ENCODE measurements at regions not wholly inside any gene's neighbourhood (a gene's known extent, or its start where the extent isn't known, plus 50 kb on each side); places are given as distances from the start of the nearest gene placed in this dataset.
"Not testable (repeated sequence)": the region's sequence is repeated elsewhere in the genome, so short reads cannot be mapped to it uniquely, and the experiment has no call there.

- TF ChIP-seq CTCF (IDR thresholded peaks at IDR 0.05; ENCODE audit: low read depth, low read length), result no peak
- no peak overlapping the region for H3K4me3 ChIP-seq (ENCODE audit: low read depth, low read length)
These were observed 173.4 kb upstream of the FANCL start for GRCh38 chr2:58414506-58414905.

- no peak for TF ChIP-seq CTCF (IDR thresholded peaks at IDR 0.05; ENCODE audit: low read depth, low read length)
- no peak overlapping the region for H3K4me3 ChIP-seq (ENCODE audit: low read depth, low read length)
These were observed 169.4 kb upstream of the FANCL start for GRCh38 chr2:58410549-58410948.

- H3K4me3 ChIP-seq (ENCODE audit: low read depth, low read length), result no peak overlapping the region
- TF ChIP-seq CTCF (IDR thresholded peaks at IDR 0.05; ENCODE audit: low read depth, low read length), result no peak
These were observed 166.4 kb upstream of the FANCL start for GRCh38 chr2:58407487-58407886.

GRCh38 chr2:58405341-58405740 is 164.2 kb upstream of the FANCL start:
- TF ChIP-seq CTCF (IDR thresholded peaks at IDR 0.05; ENCODE audit: low read depth, low read length), result no peak
- no peak overlapping the region for H3K4me3 ChIP-seq (ENCODE audit: low read depth, low read length)

- H3K4me3 ChIP-seq (ENCODE audit: low read depth, low read length), result no peak overlapping the region
- no peak for TF ChIP-seq CTCF (IDR thresholded peaks at IDR 0.05; ENCODE audit: low read depth, low read length)
These were observed 160.8 kb upstream of the FANCL start for GRCh38 chr2:58401936-58402335.

GRCh38 chr2:58398406-58398805 is 157.3 kb upstream of the FANCL start:
- H3K4me3 ChIP-seq (ENCODE audit: low read depth, low read length), result no peak overlapping the region
- no peak for TF ChIP-seq CTCF (IDR thresholded peaks at IDR 0.05; ENCODE audit: low read depth, low read length)

GRCh38 chr2:58387701-58388100 is 146.6 kb upstream of the FANCL start:
- no peak for TF ChIP-seq CTCF (IDR thresholded peaks at IDR 0.05; ENCODE audit: low read depth, low read length)
- H3K4me3 ChIP-seq (ENCODE audit: low read depth, low read length), result no peak overlapping the region

GRCh38 chr2:58386904-58387303 is 145.8 kb upstream of the FANCL start:
- H3K4me3 ChIP-seq (ENCODE audit: low read depth, low read length), result not testable (repeated sequence)

All from WI38 (cell line).